ENCODE measurements at regions not wholly inside any gene's neighbourhood (a gene's known extent, or its start where the extent isn't known, plus 50 kb on each side); places are given as distances from the start of the nearest gene placed in this dataset.

- no peak overlapping the region for H3K4me3 ChIP-seq (ENCODE audit: low read depth, low read length)
- DNase-seq (ENCODE audit: low read depth), result no peak
- no peak for TF ChIP-seq CTCF (IDR thresholded peaks at IDR 0.05; ENCODE audit: control insufficient read depth, extremely low read depth, insufficient read depth)
Observed at GRCh38 chr4:110735686-110736085, 112.8 kb upstream of the PITX2 start.

DNA sequence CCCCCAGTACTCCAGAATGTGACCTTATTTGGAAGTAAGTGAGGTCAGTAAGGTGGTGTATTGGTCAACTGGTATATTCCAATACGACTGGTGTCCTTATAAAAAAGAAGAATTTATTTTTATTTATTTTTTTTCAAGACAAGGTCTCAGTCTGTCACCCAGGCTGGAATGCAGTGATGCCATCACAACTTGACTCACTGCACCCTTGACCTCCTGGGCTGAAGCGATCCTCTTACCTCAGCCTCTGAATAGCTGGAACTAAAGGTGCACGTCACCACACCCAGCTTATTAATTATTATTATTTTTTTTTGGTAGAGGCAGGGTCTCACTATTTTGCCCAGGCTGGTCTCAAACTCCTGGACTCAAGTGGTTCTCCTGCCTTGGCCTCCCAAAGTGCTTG, 115.1 kb upstream of the PITX2 start:
- no peak for DNase-seq (ENCODE audit: low read depth)
- TF ChIP-seq CTCF (IDR thresholded peaks at IDR 0.05; ENCODE audit: control insufficient read depth, extremely low read depth, insufficient read depth), result no peak
- no peak overlapping the region for H3K4me3 ChIP-seq (ENCODE audit: low read depth, low read length)

DNA sequence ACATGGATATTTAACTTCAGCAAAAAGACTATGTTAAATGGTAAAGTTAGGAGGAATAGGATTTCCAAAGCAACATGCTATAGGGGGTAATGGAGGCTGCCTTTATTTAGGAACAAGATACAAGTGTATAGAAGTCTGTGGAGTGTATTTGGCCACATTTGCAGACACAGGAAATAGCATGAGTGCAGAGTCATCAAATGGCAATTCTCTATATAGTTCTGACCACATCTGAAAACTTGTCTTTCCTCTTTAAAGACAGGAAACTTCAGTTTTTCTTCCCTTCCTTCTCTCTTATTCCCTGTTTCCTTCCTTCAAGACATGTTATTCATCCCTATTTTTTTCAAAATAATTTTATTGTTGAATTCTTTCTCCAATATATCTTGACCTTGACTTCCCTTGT, 119.3 kb upstream of the PITX2 start:
- DNase-seq (ENCODE audit: low read depth), result no peak
- TF ChIP-seq CTCF (IDR thresholded peaks at IDR 0.05; ENCODE audit: control insufficient read depth, extremely low read depth, insufficient read depth), result no peak
- no peak overlapping the region for H3K4me3 ChIP-seq (ENCODE audit: low read depth, low read length)

DNA sequence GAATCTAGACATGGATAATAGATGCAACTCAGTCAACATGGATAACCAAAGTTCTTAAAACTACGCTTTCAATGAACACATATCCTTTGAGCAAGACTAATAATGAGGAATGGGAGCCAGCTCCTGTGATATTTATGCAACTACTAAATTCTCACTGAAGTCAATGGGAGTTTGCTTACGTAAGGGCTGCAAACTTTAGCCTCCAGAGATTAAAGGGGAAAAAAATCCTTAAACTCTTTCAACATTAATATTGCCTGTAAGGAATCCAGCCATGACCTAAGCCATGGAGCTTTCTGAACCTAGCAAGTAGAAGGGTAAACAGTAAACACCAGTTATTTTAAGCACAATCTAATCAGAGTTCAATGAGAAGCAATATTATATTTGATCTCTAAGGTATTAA, 125.2 kb upstream of the PITX2 start:
- no peak for TF ChIP-seq CTCF (IDR thresholded peaks at IDR 0.05; ENCODE audit: control insufficient read depth, extremely low read depth, insufficient read depth)
- no peak for DNase-seq (ENCODE audit: low read depth)
- no peak overlapping the region for H3K4me3 ChIP-seq (ENCODE audit: low read depth, low read length)

- DNase-seq (ENCODE audit: low read depth), result no peak
- TF ChIP-seq CTCF (IDR thresholded peaks at IDR 0.05; ENCODE audit: control insufficient read depth, extremely low read depth, insufficient read depth), result no peak
- no peak overlapping the region for H3K4me3 ChIP-seq (ENCODE audit: low read depth, low read length)
Observed at GRCh38 chr4:110751183-110751582, 128.3 kb upstream of the PITX2 start.

GRCh38 chr4:110751986-110752385, 129.1 kb upstream of the PITX2 start:
- no peak for TF ChIP-seq CTCF (IDR thresholded peaks at IDR 0.05; ENCODE audit: control insufficient read depth, extremely low read depth, insufficient read depth)
- no peak for DNase-seq (ENCODE audit: low read depth)
- H3K4me3 ChIP-seq (ENCODE audit: low read depth, low read length), result no peak overlapping the region

- H3K4me3 ChIP-seq (ENCODE audit: low read depth, low read length), result no peak overlapping the region
- no peak for DNase-seq (ENCODE audit: low read depth)
- TF ChIP-seq CTCF (IDR thresholded peaks at IDR 0.05; ENCODE audit: control insufficient read depth, extremely low read depth, insufficient read depth), result no peak
Observed at GRCh38 chr4:110753466-110753865, 130.6 kb upstream of the PITX2 start.
